ENCODE measurements at regions not wholly inside any gene's neighbourhood (a gene's known extent, or its start where the extent isn't known, plus 50 kb on each side); places are given as distances from the start of the nearest gene placed in this dataset.

GRCh38 chr1:239829535-239829934 is 262.1 kb upstream of the FMN2 start:
- no peak for DNase-seq (ENCODE audit: low read depth)

- no peak for DNase-seq (ENCODE audit: low read depth)
These were observed 259.9 kb upstream of the FMN2 start for GRCh38 chr1:239831577-239832355.

- DNase-seq (ENCODE audit: low read depth): no peak
These were observed 258.0 kb upstream of the FMN2 start for GRCh38 chr1:239833723-239834122.

GRCh38 chr1:239835946-239836440 is 255.7 kb upstream of the FMN2 start:
- no peak for DNase-seq (ENCODE audit: low read depth)

- no peak for DNase-seq (ENCODE audit: low read depth)
These were observed 251.3 kb upstream of the FMN2 start for GRCh38 chr1:239840336-239840735.

GRCh38 chr1:239840790-239841189 is 250.9 kb upstream of the FMN2 start:
- DNase-seq (ENCODE audit: low read depth): no peak

- DNase-seq (ENCODE audit: low read depth): no peak
These were observed 250.1 kb upstream of the FMN2 start for GRCh38 chr1:239841631-239842030.

GRCh38 chr1:239843541-239843940 is 248.1 kb upstream of the FMN2 start:
- no peak for DNase-seq (ENCODE audit: low read depth)

GRCh38 chr1:239844833-239845232 is 246.8 kb upstream of the FMN2 start:
- no peak for DNase-seq (ENCODE audit: low read depth)

- DNase-seq (ENCODE audit: low read depth): no peak
These were observed 236.8 kb upstream of the FMN2 start for GRCh38 chr1:239854922-239855321.

GRCh38 chr1:239856067-239856466 is 235.6 kb upstream of the FMN2 start:
- no peak for DNase-seq (ENCODE audit: low read depth)

GRCh38 chr1:239856924-239857323 is 234.8 kb upstream of the FMN2 start:
- no peak for DNase-seq (ENCODE audit: low read depth)

- no peak for DNase-seq (ENCODE audit: low read depth)
These were observed 233.6 kb upstream of the FMN2 start for GRCh38 chr1:239858057-239858456.

GRCh38 chr1:239858529-239858928 is 233.2 kb upstream of the FMN2 start:
- DNase-seq (ENCODE audit: low read depth): no peak

- no peak for DNase-seq (ENCODE audit: low read depth)
These were observed 229.7 kb upstream of the FMN2 start for GRCh38 chr1:239861985-239862384.

- no peak for DNase-seq (ENCODE audit: low read depth)
These were observed 223.4 kb upstream of the FMN2 start for GRCh38 chr1:239868058-239868832.

- DNase-seq (ENCODE audit: low read depth): no peak
These were observed 221.5 kb upstream of the FMN2 start for GRCh38 chr1:239870194-239870593.

- no peak for DNase-seq (ENCODE audit: low read depth)
These were observed 219.1 kb upstream of the FMN2 start for GRCh38 chr1:239872626-239873025.

- DNase-seq (ENCODE audit: low read depth): no peak
These were observed 216.9 kb upstream of the FMN2 start for GRCh38 chr1:239874831-239875230.

- DNase-seq (ENCODE audit: low read depth): no peak
These were observed 212.1 kb upstream of the FMN2 start for GRCh38 chr1:239879321-239880170.

GRCh38 chr1:239882967-239883366 is 208.7 kb upstream of the FMN2 start:
- no peak for DNase-seq (ENCODE audit: low read depth)

- no peak for DNase-seq (ENCODE audit: low read depth)
These were observed 206.9 kb upstream of the FMN2 start for GRCh38 chr1:239884796-239885195.
